NCI-H2171 (cell line): ENCODE measurements at regions not wholly inside any gene's neighbourhood (a gene's known extent, or its start where the extent isn't known, plus 50 kb on each side); places are given as distances from the start of the nearest gene placed in this dataset.

ENCODE experiments used
- DNase-seq: peaks from one replicate; lab custom pipeline; 2025; lab: John Stamatoyannopoulos, UW

DNA sequence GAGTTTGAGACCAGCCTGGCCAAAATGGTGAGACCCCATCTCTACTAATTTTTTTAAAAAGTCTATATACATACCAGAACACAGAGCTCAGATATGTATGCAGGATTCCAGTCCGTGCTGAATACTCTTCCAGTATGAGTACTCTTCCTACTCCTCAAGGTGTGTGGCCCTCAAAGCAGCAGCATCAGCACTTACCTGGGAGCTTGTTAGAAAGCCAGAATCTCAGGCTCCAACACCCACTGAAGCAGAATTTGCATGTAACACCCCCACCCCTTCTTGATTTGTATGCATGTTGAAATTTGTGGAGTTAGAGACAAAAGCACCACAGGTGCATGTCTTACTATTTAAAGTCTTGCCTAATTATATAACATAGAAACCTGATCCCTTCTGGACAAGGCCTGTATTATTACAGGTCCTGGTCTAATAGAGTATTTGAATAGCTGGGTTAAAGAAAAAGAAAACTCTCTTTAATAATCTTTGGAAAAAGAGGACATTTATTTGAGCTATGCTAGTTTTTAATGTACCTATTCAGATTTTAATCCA lies 50.3 kb upstream of the NFE2L2 start:
- DNase-seq = no peak

DNA sequence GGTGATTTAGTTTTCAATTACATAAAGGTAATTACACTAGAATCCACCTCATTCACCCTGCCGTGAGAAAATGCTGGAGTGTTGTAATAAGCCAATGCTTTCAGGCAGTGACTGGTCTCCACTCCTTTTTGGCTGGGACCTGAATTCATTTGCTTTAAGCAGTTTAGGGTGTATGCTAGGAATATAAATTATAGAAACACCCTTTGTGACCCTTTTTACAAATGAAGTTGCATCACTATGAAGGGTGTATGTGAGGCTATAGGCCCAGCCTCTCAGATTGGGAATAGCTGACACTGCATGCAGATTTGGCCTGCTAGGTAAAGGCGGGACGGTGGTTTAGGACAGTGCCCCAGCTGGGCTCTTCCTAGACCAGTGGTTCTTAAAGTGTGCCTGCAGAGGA lies 50.8 kb upstream of the NFE2L2 start:
- no peak for DNase-seq

DNA sequence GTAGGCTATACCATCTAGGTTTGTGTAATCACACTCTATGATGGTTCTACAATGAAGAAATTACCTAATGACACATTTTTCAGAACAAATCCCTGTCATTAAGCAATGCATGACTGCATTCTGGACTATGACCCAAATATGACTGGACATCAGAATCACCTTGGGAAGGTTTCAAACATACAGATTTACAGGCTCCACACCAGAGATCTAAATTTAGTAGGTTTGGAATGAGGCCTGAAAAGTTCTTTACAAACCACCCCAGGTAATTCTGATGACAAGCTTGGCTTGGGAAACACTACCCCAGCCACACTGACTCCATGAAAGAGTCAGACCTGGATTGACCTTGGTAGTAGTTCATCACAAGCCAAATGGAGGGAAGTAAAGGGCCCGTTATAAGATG lies 52.2 kb upstream of the NFE2L2 start:
- DNase-seq = no peak

DNA sequence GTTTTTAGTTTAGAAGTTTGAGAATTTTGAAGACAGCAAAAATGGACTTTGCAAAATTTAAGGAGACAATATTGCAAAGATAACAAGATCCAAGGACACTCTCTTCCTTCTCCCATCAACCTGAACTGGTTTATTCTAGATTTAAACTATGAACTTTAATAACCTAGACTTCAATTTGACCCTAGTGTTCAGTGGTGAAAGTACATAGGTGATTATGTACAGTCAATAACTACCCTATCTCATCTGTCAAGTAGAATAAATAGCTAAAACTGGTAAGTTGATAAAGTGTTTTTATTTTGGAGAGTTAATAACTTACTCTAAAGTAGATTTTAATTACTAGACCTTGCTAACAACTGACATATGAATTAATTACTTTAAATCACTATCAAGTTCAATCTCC lies 52.9 kb upstream of the NFE2L2 start:
- DNase-seq = no peak

DNA sequence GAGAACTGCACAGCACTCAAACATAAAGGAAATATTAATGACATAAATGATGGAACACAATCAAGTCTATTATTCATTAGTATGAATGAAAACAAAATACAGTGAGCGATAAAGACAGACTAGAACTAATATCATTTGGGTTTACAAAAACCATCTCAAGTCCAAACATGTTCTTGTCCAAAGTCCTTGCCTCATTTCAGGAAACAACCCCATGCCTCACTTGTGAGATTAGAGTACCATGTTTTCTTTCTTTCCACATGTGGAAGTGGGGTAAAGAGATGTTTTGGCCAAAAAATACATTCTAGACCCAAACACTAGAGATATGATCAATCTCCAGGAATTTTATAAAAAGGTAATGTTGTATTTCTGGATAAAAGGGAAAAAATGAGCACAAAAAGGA lies 53.3 kb upstream of the NFE2L2 start:
- DNase-seq = no peak

DNA sequence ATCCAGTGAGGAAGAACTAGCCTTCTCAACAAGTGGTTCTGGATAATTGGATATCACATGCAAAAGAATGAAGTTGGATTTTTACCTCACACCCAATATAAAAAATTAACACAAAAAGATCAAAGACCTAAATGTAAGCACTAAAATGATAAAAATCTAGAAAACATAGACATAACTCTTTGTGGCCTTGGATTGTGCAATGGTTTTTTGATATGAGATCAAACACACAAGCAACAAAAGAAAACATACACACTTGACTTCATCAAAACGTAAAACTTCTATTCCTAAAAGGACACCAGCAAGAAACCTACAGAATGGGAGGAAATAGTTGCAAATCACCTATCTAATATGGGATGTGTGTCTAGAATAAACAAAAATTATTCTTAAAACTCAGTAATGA lies 54.1 kb upstream of the NFE2L2 start:
- DNase-seq = no peak

DNA sequence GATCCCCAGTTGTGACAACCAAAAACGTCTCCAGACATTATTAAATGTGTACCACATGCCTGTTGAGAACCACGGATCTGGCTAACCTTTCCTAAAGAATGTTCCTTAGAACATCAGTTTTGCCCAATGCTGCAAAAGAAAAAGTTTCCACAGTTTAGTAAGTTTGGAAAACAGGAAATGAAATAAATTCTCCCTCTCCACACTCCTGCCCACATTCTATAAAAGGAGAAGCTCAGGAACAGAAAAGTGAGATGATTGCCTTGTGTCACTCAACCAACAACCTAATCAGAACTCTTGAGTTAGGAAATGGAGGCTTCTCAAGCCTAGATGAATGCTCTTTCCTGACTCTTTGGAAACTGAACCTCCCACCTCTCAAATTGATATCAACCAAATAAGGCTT lies 56.1 kb upstream of the NFE2L2 start:
- no peak for DNase-seq

DNA sequence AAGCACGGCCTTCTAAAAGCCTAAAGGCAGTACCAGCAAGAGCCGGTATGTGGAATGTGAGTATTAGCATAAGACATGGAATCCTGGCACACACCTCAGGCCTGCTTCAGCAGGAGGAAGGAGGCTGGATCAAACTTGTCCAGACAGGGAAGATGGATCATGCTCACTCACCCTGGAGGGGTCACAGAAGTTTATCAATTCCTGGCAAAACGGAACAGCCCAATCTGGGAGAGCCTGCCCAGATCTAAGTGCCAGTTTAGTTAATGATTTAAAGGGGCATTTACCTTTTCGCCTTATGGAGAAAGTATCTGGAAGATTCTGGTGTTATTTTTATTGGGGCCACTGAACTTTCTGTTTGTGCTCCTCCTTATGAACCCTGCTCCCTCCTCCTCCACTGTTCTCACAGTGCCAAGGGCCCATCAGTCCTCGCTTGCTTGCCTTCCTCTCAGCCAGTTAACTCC lies 58.3 kb upstream of the NFE2L2 start:
- DNase-seq = no peak

DNA sequence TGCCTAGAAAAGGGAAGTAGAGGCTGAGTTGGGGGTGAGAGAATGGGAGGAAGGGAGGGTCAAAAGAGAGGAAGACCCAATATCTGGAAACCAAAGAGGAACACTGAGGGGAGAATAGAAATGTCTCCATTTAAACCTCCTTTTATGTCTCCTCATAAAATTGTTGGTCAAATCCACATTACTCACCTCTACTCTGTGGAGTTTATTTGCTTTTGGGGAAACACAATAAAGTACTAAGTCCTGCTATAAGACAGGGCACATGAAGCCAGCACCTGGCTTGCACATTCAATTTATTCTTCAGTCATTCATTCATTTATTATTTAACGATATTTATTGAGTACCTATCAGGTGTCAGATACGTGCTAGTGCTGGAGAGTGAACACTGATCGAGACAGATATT lies 60.3 kb upstream of the NFE2L2 start:
- no peak for DNase-seq

DNA sequence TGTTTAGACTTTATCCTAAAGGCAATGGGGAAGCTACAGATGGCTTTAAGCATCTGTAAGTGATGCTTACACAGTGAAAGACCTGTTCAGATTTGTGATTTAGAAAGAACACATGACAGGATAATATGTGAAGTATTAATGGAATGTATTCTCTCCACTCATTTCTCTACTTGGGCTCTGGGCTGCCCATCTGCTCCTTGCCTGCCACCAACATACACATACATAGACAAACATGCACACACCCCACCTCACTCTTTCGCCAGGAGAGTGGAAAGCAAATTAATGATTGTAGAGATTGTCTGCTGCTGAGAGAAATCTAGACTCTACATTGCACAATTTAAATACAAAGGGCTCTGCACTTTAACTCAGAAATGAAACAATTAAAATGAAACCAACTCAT lies 61.0 kb upstream of the NFE2L2 start:
- DNase-seq = no peak

DNA sequence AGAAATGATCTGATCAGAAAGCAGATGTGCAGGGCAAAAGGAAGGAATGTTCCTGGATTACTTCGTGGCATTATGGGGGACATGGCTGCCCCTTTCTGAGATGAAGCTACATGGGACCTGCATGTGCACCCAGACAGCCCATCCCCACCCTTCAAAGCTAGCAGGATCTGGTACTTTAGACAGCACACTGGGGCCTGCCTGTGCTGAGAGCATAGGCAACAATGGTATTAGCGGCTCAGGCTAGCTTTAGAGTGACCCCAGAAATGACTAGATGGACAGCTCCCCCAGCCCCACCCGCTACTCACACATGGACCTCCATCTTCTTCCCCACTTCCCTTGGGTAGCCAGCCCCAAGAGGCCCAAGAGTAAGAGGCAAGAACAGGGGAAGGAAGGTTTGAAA lies 61.5 kb upstream of the NFE2L2 start:
- DNase-seq = no peak

DNA sequence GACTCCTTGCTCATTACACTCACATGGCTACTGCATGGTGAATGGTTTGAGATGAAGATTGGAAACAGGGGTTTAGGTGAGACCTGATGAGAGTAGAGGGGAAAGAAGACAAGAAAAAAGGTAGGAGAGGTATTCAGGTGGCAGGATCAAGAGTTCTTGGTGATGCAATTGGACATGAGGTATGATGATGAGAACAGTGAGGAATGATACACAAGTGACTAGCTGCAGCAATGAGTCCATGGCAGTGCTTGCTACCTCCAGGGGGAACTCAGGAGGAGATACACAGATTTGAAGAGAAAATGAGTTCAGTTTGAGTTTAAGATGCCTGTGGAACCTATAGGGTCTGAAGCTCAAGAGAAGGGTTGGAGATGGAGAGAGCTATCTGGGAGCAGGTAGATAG lies 62.1 kb upstream of the NFE2L2 start:
- DNase-seq = no peak

DNA sequence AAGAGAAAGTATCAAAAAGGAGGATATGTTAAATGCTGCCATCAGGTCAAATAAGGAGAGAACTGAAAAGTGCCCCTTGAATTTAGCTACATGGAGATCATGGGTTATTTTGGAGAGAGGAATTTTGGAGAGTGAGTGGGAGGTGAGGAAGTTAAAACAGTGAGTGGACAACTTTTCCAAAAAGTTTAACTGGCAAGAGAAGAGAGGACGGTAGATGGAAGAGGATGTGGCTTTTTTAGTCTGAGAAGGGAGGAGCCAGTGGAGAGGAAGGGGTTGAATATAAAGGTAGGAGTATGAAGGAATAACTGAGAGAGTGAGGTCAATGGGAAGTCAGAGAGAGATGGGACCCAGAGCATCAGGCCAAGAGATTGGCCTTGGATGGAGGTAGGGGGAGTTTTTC lies 62.5 kb upstream of the NFE2L2 start:
- no peak for DNase-seq

DNA sequence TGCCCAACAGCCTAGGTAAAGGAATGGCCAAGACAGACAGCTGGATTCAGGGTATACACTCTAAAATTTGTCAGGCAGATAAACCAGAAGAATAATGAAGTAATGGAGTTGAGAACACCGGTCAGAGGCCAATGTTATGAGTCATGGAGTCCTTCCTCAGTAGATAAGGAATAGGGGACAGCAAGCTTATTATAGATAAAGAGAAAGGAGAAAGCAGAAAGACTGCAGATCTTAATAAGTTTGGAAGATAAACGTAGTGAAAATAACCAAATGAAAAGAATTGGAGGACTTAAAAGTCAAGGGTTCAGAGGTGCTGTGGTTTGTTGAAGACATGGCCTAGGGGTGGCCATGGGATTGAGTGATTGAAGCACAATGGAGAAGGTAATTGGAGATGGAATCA lies 63.5 kb upstream of the NFE2L2 start:
- DNase-seq = no peak

DNA sequence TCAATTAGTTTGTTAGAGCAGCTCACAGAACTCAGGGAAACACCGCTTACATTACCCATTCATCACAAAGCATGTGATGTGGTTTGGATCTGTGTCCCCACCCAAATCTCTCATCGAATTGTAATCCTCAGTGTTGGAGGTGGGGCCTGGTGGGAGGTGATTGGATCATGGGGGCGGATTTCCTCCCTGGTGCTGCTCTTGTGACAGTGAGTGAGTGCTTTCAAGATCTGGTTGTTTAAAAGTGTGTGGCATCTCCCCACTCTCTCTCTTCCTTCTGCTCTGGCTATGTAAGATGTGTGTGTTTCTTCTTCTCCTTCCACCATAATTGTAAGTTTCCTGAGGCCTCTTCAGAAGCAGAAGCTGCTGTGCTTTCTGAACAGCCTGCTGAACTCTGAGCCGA lies 63.5 kb upstream of the AGPS start:
- DNase-seq = no peak

DNA sequence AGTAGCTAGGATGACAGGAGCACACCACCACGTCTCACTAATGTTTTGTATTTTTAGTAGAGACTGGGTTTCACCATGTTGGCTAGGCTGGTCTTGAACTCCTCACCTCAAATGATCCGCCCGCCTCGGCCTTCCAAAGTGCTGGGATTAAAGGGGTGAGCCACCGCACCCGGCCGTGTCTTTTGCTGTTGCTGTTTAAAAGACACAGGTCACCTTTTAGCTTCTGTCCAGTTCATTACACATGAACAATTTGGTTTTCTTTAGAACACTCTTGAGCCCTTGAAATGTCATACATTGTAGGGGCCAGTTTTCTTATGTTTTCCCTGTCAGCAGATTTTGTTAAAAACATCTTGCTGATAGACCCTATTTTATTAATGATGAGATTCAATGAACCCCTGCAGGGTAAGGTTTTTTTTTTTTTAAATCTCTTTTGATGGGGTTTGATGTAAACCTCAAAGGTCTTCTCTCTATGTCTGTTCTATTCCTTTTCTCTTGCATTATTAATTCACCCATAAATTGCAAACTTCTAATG lies 61.0 kb upstream of the AGPS start:
- no peak for DNase-seq

DNA sequence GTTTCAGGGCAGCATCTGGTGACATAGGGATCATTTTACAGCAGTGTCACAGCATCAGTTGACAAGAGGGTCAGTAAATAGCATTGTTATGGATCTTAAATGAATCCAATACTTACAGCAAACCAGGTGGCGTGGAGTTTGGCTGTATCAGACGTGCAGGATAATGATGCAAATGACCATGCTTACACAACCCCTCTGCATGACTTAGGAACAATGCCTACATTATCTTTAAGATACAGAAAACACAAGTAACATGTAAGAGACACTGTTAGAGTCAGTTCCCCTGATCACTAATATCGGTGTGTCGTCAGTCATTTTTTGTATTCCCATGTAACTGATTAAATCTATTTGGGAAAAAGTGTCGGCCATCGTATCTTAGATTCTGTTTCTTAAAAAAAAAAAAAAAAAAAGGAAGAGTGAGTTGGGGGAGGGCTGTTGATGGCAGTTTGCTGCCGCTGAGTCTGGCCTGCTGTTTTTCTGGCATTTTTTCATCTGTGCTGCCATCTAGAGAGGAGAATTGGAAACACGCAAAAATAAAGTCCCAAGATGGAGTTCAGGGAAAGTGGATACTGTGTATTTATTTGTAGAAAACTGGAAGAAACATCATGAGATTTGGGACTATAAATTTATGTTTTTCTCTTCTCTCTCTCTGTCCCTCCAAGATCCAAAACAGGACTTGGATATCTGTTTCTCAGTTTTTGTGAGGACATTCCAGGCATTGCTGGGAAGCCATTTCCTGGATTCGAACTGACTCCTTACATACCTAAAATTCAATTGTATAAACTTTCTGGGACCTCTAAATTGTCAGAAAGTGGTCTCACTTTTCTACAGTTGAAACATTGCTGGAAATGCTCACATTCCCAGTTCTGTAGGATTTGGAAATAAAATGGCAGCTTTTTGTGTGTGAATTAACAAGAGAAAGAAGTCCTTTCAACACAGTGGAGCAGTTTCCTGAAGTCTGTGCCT lies 60.3 kb upstream of the AGPS start:
- DNase-seq = peak; percentile 67

DNA sequence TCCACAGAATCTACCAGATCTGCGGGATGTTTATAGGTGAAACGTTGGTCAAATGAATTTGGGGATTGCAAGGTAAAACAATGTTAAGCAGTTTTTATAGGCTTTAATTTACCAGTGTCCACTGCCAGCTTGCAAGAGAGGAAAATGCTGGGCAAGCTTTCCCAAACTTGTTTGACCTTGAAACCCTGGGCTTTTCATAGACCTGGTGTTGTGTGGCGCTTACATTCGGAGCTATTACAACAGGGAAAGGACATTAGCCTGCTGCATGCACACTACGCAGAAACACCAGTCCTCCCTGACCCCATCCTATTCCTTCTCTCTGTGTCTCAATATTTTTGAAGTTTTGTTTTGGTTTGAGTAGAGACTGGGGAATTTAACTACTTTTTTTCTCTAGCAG lies 59.6 kb upstream of the AGPS start:
- no peak for DNase-seq

DNA sequence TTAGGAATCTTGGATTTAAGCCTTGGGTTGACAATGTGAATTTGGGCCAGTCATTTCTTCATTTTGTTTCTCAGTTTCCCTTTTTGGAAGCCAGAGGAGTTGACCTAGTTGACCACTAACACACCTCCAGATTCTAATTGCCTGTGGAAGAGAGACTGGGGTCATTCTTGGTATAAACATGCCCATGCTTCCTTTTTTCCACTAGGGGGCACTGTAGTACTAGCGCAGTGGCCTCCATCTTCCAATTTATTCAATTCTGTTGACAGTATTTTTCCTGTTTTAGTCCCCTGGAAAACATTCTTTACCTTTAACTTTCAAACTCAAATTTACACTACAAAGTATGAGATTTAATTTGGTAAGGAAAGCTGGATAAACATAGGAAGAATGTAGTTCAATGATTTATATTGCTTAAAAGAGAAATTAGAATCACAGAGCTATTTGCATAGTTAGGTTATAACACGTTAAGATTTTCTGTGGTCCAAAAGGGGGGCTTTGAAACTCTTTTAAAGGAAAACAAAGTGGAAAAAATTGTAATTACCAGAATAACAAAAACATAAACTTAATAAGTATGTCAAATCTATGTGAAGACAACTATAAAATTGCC lies 57.5 kb upstream of the AGPS start:
- DNase-seq = peak; percentile 29

DNA sequence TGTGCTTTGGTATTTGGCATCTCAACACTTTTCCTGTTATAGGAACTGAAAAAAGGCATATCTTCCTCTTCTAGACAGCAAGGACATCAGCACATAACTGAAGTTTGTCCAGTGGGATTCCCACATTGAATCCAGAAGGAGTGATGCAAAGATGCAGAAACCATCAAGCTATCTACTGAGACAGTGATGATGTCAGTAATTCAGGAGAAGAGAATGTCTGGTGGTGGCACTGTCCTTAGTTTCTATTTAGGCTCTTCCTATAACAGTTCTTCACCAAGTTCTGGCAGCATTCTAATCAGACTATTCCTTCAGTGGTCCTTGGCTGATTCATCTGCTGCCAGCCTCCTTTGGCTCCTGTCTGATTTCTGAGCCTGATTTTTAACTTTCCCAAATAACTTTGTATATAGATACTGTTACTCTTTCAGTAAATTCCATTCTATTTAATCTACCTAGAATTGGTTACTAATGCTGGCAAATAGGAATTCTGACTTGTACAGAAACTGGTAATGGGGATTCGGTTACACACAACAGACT lies 56.6 kb upstream of the AGPS start:
- DNase-seq = no peak

DNA sequence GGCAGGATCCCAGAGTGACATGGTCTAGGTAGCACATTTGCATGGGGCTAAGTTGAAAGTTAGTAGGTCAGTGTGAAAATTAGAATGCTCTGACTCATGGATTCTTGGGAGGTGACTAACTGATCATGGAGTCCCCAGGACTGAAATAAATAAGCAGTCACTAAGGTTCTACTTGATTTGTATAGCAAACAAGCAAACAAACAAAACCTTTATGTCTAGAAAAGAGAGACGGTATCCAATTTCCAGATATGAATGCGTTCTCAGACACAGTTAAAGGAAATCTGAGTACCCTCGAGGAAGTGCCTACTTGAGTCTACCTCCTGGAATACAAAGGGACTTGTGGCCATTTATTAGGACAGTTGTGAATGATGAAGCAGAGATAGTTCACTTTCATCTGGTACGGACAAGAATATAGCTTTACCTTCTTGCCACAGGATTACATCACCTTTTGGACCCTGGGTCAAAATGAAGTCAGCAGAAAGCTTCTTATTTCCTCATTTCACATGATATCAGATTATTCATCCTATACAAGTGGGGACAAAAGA lies 54.3 kb upstream of the AGPS start:
- DNase-seq = no peak

DNA sequence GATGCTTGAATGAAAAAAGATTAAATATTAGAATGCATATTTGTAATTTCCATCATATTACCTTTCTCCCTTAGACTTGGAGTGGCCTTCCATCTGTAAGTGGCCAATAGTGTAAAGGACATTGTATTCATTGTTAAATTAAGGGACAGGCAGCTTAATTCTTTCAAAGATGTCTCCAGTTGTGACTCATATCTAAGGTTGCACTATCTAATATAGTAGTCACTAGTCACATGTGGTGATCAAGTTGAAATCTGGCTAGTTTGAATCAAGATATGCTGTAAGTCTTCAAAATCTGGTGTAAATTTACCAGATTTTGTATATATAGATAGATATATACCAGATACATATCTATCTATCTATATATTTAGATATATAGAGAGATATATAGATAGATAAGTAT lies 52.4 kb upstream of the AGPS start:
- no peak for DNase-seq

DNA sequence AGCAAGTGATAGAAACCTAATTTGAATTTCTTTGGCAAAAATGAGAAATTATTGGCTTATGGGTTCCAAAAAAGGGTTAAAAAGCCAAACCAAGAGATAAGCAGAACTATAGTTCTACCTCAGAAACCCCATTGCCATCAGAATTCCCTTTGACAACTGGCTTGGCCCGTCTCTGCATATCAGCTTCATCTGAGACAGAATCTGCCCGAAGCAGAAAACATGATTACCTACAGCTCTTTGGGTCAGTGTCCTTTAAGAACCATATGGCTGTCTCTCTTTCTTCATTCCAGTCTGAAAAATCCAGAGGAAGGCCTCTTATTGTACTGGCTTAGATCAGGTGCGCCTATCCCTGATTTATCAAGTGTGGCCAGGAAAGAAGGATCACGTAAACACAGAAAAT lies 49.8 kb upstream of the AGPS start:
- DNase-seq = no peak
